ENCODE measurements at regions not wholly inside any gene's neighbourhood (a gene's known extent, or its start where the extent isn't known, plus 50 kb on each side); places are given as distances from the start of the nearest gene placed in this dataset.

DNA sequence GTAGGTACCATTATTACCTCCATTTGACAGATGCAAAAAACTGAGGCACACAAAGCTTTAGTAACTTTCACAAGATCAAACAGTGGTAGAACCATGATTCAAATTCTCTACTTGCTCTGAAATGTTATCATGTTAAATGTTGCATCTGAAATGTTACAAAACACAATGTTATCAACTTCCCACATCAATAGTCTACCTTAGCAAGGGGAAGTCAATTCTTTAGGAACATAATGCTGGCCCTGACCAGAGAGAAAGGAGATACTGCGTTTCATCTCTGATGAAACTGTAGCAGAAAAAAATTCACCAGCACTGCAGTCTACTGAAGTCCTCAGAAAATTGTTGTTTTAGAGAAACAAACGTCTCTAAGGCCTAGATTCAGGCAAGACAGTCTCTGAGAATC, 174.1 kb downstream of the SATB1 start:
- Histone ChIP-seq H3K9me3 (ENCODE audit: control insufficient read depth, insufficient read depth, low read length) (no peaks in the 10 kb centered on the region), H3K4me3 (ENCODE audit: low read depth, low read length) (no peak overlapping the region), H3K36me3 (ENCODE audit: control insufficient read depth, insufficient read depth, low read length) (no peaks in the 10 kb centered on the region), H3K9ac (ENCODE audit: low read depth, low read length) (no peak overlapping the region), H3K4me1 (ENCODE audit: control insufficient read depth, insufficient read depth, low read length) (peaks cover 24% of the 10 kb centered on the region), H3K27me3 (ENCODE audit: control insufficient read depth, insufficient read depth, low read length) (no peaks in the 10 kb centered on the region), H3K27ac (ENCODE audit: low read depth, low read length) (no peak overlapping the region)

DNA sequence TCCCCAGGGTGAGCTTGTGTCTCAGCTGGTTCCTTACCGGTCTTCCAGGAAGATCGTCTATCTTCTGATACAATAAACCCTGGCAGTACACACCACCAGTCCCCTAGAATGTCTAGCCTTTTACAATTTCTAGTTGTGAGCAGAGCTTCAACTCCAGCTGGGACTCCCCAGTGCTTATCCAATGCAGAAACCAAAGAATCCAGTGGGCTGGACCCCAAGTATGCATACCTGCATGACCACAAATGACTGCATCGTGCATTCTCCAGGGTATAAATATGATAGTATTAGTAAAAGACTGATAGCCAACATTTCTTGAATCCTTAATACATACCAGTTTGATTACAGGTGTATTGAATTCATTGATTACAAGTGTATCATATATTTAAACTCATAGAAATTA, 176.0 kb downstream of the SATB1 start:
- no peak overlapping the region for H3K9ac ChIP-seq (ENCODE audit: low read depth, low read length)
- peaks cover 24% of the 10 kb centered on the region for H3K4me1 ChIP-seq (ENCODE audit: control insufficient read depth, insufficient read depth, low read length)
- H3K9me3 ChIP-seq (ENCODE audit: control insufficient read depth, insufficient read depth, low read length) = no peaks in the 10 kb centered on the region
- H3K4me3 ChIP-seq (ENCODE audit: low read depth, low read length) = no peak overlapping the region
- no peaks in the 10 kb centered on the region for H3K36me3 ChIP-seq (ENCODE audit: control insufficient read depth, insufficient read depth, low read length)
- H3K27me3 ChIP-seq (ENCODE audit: control insufficient read depth, insufficient read depth, low read length) = no peaks in the 10 kb centered on the region
- no peak overlapping the region for H3K27ac ChIP-seq (ENCODE audit: low read depth, low read length)

DNA sequence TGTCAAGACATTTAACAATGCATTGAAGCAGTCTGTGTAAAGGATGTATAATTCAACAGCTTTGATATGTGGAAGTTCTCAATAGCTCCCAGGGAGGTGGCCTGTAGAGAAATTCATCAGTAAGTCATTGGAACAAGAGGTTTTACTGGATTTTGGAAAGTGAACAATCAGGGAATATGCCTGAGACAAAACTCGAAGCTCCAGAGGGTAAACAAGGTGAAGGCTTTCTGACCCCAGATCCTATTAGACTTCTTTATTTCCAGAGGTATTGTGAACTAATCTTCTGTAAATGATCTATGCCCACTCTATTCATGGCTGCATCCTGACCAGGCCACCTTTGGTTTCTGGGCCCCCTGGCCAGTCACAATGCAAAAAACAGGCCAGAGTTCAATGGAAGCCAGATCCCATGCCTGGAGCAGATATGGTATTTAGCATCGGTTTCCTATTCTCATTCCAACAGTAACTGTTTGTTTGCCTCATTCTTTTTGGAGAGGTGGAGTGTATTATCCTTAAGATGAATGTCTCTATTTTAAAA, 177.3 kb downstream of the SATB1 start:
- Histone ChIP-seq H3K27me3 (ENCODE audit: control insufficient read depth, insufficient read depth, low read length) (no peaks in the 10 kb centered on the region), H3K4me3 (ENCODE audit: low read depth, low read length) (no peak overlapping the region), H3K9me3 (ENCODE audit: control insufficient read depth, insufficient read depth, low read length) (no peaks in the 10 kb centered on the region)

DNA sequence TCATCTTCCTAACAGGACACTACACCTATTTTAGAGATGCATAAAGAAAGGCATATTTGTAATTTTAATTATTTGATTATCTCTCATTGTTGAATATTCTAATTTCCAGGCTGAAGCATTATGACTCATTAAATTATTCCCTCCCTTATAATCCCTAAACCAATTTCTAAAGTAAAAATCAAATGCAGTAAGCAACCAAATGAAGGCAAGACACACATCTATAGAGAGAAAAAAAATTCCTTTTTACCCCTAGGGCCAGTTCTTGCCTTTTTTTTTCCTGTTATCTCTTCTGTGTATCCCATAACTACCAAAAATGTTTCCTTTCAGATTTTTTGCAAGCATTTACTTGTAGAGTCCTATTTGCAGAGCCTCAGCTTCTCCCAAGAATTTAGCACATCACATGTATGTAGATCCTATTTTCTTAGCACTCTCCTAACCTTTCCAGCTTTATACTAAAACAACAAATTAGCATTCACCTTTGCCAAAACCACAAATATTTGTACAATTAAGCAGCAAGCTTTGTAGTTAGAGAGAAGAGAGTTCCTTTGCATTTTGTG, 177.9 kb downstream of the SATB1 start:
- no peak overlapping the region for H3K4me3 ChIP-seq (ENCODE audit: low read depth, low read length)
- H3K9ac ChIP-seq (ENCODE audit: low read depth, low read length) = no peak overlapping the region
- no peaks in the 10 kb centered on the region for H3K36me3 ChIP-seq (ENCODE audit: control insufficient read depth, insufficient read depth, low read length)
- H3K27me3 ChIP-seq (ENCODE audit: control insufficient read depth, insufficient read depth, low read length) = no peaks in the 10 kb centered on the region
- peaks cover 24% of the 10 kb centered on the region for H3K4me1 ChIP-seq (ENCODE audit: control insufficient read depth, insufficient read depth, low read length)
- no peak overlapping the region for H3K27ac ChIP-seq (ENCODE audit: low read depth, low read length)
- no peaks in the 10 kb centered on the region for H3K9me3 ChIP-seq (ENCODE audit: control insufficient read depth, insufficient read depth, low read length)

More for the DNA sequence above, 177.3 kb downstream of the SATB1 start:
- H3K9ac ChIP-seq (ENCODE audit: low read depth, low read length) = no peak overlapping the region
- H3K36me3 ChIP-seq (ENCODE audit: control insufficient read depth, insufficient read depth, low read length) = no peaks in the 10 kb centered on the region
- H3K4me1 ChIP-seq (ENCODE audit: control insufficient read depth, insufficient read depth, low read length) = peaks cover 24% of the 10 kb centered on the region
- no peak overlapping the region for H3K27ac ChIP-seq (ENCODE audit: low read depth, low read length)

DNA sequence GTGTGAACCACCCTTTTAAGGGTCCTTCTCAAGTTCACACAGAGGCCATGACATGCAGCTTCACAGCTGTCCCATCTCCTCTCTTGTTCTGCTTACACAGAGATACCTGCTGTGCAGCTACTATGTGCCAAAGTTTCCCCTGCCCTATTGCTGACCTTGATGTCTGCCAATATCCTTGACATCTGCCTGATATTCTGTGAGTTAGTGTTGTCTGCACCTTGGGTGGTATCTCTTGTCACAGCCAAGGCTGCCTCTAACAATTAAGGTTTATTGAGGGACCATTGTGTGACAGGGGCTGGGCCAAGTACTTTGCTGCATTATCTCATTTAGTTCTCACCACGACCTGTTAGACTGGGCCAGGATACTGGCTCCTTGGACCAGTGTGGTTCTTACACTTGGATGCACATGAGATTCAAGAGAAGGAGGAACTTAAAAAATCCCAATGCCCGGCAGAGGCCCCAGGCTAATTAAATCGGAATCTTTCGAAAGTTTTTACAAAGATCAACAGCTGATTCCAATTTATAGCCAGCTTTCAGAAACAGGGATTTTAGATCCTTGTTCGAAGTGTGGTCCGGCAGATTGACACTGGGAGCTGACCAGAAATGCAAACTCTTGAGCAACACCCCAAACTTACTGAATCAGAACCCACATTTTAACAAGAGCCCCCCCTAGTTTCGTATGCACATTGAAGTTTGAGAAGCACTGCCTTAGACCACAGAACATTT, 178.6 kb downstream of the SATB1 start:
- H3K9ac ChIP-seq (ENCODE audit: low read depth, low read length) = no peak overlapping the region
- H3K9me3 ChIP-seq (ENCODE audit: control insufficient read depth, insufficient read depth, low read length) = no peaks in the 10 kb centered on the region
- H3K27ac ChIP-seq (ENCODE audit: low read depth, low read length) = no peak overlapping the region
- H3K4me3 ChIP-seq (ENCODE audit: low read depth, low read length) = no peak overlapping the region
- no peaks in the 10 kb centered on the region for H3K27me3 ChIP-seq (ENCODE audit: control insufficient read depth, insufficient read depth, low read length)
- H3K4me1 ChIP-seq (ENCODE audit: control insufficient read depth, insufficient read depth, low read length) = peaks cover 24% of the 10 kb centered on the region
- H3K36me3 ChIP-seq (ENCODE audit: control insufficient read depth, insufficient read depth, low read length) = no peaks in the 10 kb centered on the region

DNA sequence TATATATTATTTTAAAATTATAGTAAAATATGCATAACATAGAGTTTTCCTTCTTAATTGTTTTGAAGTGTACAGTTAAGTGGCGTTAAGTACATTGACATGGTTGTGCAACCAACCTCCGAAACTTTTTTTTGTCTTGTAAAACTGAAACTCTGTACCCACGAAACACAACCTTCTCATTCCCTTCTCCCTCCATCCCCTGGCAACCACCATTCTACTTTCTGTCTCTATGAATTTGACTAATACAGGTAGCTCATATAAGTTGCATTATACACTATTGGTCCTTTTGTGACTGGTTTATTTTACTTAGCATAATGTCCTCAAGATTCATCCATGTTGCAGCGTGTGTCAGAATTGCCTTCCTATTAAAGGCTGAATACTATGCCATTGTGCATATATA, 179.4 kb downstream of the SATB1 start:
- no peaks in the 10 kb centered on the region for H3K9me3 ChIP-seq (ENCODE audit: control insufficient read depth, insufficient read depth, low read length)
- H3K36me3 ChIP-seq (ENCODE audit: control insufficient read depth, insufficient read depth, low read length) = no peaks in the 10 kb centered on the region
- no peaks in the 10 kb centered on the region for H3K27me3 ChIP-seq (ENCODE audit: control insufficient read depth, insufficient read depth, low read length)
- no peak overlapping the region for H3K27ac ChIP-seq (ENCODE audit: low read depth, low read length)
- no peak overlapping the region for H3K4me3 ChIP-seq (ENCODE audit: low read depth, low read length)
- H3K9ac ChIP-seq (ENCODE audit: low read depth, low read length) = no peak overlapping the region
- peaks cover 24% of the 10 kb centered on the region for H3K4me1 ChIP-seq (ENCODE audit: control insufficient read depth, insufficient read depth, low read length)

DNA sequence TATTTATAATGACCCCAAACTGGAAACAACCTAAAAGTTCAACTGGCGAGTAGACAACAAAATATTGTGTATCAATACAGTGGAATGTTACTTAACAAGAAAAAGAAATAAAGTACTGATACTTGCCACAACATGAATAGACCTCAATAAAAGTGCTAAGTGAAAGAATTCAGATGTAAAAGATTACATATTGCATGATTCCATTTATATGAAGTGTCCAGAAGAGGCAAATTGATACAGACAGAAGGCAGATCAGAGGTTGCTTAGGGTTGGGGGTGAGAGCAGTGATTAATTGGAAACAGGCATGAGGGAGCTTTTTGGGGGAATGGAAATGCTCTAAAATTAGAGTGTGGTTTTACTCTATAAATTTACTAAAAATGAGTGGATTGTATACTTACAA, 183.3 kb downstream of the SATB1 start:
- H3K36me3 ChIP-seq (ENCODE audit: control insufficient read depth, insufficient read depth, low read length) = no peaks in the 10 kb centered on the region
- H3K27ac ChIP-seq (ENCODE audit: low read depth, low read length) = no peak overlapping the region
- no peak overlapping the region for H3K9ac ChIP-seq (ENCODE audit: low read depth, low read length)

DNA sequence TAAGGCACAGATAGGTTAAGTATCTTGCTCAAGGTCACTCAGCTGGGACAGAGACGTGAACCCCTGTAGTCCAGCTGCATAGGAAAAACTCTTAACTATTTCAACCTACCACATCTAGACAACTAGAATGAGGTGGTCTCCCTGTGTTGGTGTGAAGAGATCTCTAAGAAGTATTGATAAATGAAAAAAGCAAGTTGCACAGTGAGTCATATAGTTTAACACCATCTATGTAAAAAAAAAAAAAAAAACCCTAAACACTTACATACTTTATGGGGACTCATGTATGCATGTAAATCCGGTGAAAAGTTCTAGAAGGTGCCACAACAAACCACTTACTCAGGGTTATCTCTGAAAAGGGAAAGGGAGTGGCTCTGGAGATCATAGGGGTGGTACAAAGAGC, 185.5 kb downstream of the SATB1 start:
- no peak overlapping the region for H3K9ac ChIP-seq (ENCODE audit: low read depth, low read length)
- no peaks in the 10 kb centered on the region for H3K9me3 ChIP-seq (ENCODE audit: control insufficient read depth, insufficient read depth, low read length)
- no peak overlapping the region for H3K4me3 ChIP-seq (ENCODE audit: low read depth, low read length)
- H3K27me3 ChIP-seq (ENCODE audit: control insufficient read depth, insufficient read depth, low read length) = no peaks in the 10 kb centered on the region
- no peak overlapping the region for H3K27ac ChIP-seq (ENCODE audit: low read depth, low read length)
- peaks cover 43% of the 10 kb centered on the region for H3K4me1 ChIP-seq (ENCODE audit: control insufficient read depth, insufficient read depth, low read length)
- H3K36me3 ChIP-seq (ENCODE audit: control insufficient read depth, insufficient read depth, low read length) = no peaks in the 10 kb centered on the region

More for the DNA sequence above, 183.3 kb downstream of the SATB1 start:
- Histone ChIP-seq H3K4me1 (ENCODE audit: control insufficient read depth, insufficient read depth, low read length) (peaks cover 28% of the 10 kb centered on the region), H3K4me3 (ENCODE audit: low read depth, low read length) (no peak overlapping the region), H3K27me3 (ENCODE audit: control insufficient read depth, insufficient read depth, low read length) (no peaks in the 10 kb centered on the region), H3K9me3 (ENCODE audit: control insufficient read depth, insufficient read depth, low read length) (no peaks in the 10 kb centered on the region)

DNA sequence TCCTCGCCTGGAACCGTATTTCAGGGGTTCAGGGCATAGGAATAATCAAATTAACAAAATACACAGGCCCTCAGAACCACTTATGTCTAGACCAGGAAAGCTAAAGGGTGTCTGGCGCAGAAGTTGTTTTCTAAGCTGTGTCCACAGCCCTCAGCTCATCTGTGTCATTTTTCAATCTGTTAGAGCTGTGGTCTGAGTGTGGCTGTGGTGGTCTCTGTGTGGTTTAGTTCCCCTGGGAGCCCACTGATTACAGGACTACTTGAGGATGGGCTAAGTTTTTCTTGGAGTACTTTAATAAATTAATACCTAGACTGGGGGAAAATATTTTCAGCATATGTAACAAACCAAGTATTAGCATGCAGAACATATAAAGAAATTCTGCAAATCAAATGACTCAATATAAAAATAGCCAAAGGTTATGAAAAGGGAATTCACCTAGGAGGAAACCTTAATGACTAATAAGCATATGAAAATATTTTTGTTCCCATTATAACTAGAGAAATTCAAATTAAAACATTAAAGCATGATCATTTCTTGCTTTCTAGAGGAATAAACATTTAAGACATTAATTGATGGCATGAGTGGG, 186.3 kb downstream of the SATB1 start:
- Histone ChIP-seq H3K9me3 (ENCODE audit: control insufficient read depth, insufficient read depth, low read length) (no peaks in the 10 kb centered on the region), H3K9ac (ENCODE audit: low read depth, low read length) (no peak overlapping the region), H3K4me1 (ENCODE audit: control insufficient read depth, insufficient read depth, low read length) (peaks cover 52% of the 10 kb centered on the region), H3K27me3 (ENCODE audit: control insufficient read depth, insufficient read depth, low read length) (0 out of 2 replicates have a peak, but pooled peaks cover 2% of the 10 kb centered on the region), H3K27ac (ENCODE audit: low read depth, low read length) (no peak overlapping the region), H3K4me3 (ENCODE audit: low read depth, low read length) (no peak overlapping the region), H3K36me3 (ENCODE audit: control insufficient read depth, insufficient read depth, low read length) (no peaks in the 10 kb centered on the region)

DNA sequence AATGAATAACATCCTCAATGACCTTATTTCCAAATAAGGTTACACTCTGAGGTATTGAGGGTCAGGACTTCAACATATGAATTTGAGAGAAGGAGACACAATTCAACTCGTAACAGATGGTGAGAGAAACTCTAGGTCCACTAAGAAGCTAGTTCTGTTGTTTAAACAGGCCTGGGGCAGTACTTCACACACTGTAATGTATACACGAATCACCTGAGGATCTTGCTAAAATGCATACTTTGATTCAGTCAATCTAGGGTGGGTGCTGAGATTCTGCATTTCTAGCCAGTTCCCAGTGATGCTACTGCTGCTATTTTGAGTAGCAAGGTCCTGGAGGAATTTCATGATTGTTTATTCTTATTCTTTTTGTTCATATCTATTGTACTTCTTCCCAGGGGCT, 186.8 kb downstream of the SATB1 start:
- Histone ChIP-seq H3K9me3 (ENCODE audit: control insufficient read depth, insufficient read depth, low read length) (no peaks in the 10 kb centered on the region), H3K4me3 (ENCODE audit: low read depth, low read length) (no peak overlapping the region), H3K4me1 (ENCODE audit: control insufficient read depth, insufficient read depth, low read length) (peaks cover 55% of the 10 kb centered on the region), H3K27ac (ENCODE audit: low read depth, low read length) (no peak overlapping the region), H3K27me3 (ENCODE audit: control insufficient read depth, insufficient read depth, low read length) (0 out of 2 replicates have a peak, but pooled peaks cover 3% of the 10 kb centered on the region), H3K9ac (ENCODE audit: low read depth, low read length) (no peak overlapping the region), H3K36me3 (ENCODE audit: control insufficient read depth, insufficient read depth, low read length) (no peaks in the 10 kb centered on the region)

Measured in HUES48 (cell line).